WTC11 (cell line): ENCODE measurements at regions not wholly inside any gene's neighbourhood (a gene's known extent, or its start where the extent isn't known, plus 50 kb on each side); places are given as distances from the start of the nearest gene placed in this dataset.

Experiments
- ATF1 ChIP-seq: sonication (generic); formaldehyde crosslinking; IDR thresholded peaks from 2 replicates; pipeline ENCODE4 v1.8.1; 2023; ENCODE audit warnings: mild to moderate bottlenecking, moderate library complexity, missing genetic modification reagents
- CTCF ChIP-seq: fragments of 200-600 bp; IDR thresholded peaks from 2 replicates; pipeline ENCODE4 v1.8.0; 2022; ENCODE audit warnings: antibody characterized with exemption
- ETV6 ChIP-seq: sonication (generic); formaldehyde crosslinking; IDR thresholded peaks from 2 replicates; pipeline ENCODE4 v1.8.1; 2022; ENCODE audit warnings: mild to moderate bottlenecking, missing genetic modification reagents
- HMGXB4 ChIP-seq: sonication (generic); formaldehyde crosslinking; IDR thresholded peaks from 2 replicates; pipeline ENCODE4 v1.8.1; 2023; ENCODE audit warnings: mild to moderate bottlenecking, moderate library complexity, missing genetic modification reagents
- JUN ChIP-seq: sonication (generic); formaldehyde crosslinking; IDR thresholded peaks from 2 replicates; pipeline ENCODE4 v1.8.0; 2023; ENCODE audit warnings: mild to moderate bottlenecking, missing genetic modification reagents
- NFE2L1 ChIP-seq: sonication (generic); formaldehyde crosslinking; IDR thresholded peaks from 2 replicates; pipeline ENCODE4 v1.8.1; 2023; ENCODE audit warnings: missing genetic modification reagents
- NR2C2 ChIP-seq: sonication (generic); formaldehyde crosslinking; IDR thresholded peaks from 2 replicates; pipeline ENCODE4 v1.8.0; 2022; ENCODE audit warnings: mild to moderate bottlenecking, missing genetic modification reagents
- PREB ChIP-seq: sonication (generic); formaldehyde crosslinking; IDR thresholded peaks from 2 replicates; pipeline ENCODE4 v1.8.1; 2022; ENCODE audit warnings: mild to moderate bottlenecking, missing genetic modification reagents, moderate library complexity, borderline replicate concordance
- TEAD1 ChIP-seq: sonication (generic); formaldehyde crosslinking; IDR thresholded peaks from 2 replicates; pipeline ENCODE4 v1.8.0; 2022; ENCODE audit warnings: mild to moderate bottlenecking, missing genetic modification reagents
- ZNF263 ChIP-seq: sonication (generic); formaldehyde crosslinking; IDR thresholded peaks from 2 replicates; pipeline ENCODE4 v1.8.1; 2022; ENCODE audit warnings: low read depth, mild to moderate bottlenecking, moderate library complexity, missing genetic modification reagents
- TF ChIP-seq, protein P1 (sequence below): sonication (generic); formaldehyde crosslinking; IDR thresholded peaks from 2 replicates; pipeline ENCODE4 v1.8.1; 2022; ENCODE audit warnings: missing genetic modification reagents, borderline replicate concordance
- TF ChIP-seq, protein P2 (sequence below): sonication (generic); formaldehyde crosslinking; IDR thresholded peaks from 2 replicates; pipeline ENCODE4 v1.8.1; 2023; ENCODE audit warnings: mild to moderate bottlenecking, missing genetic modification reagents, moderate library complexity
- TF ChIP-seq, protein P3 (sequence below): sonication (generic); formaldehyde crosslinking; IDR thresholded peaks from 2 replicates; pipeline ENCODE4 v1.8.1; 2023; ENCODE audit warnings: mild to moderate bottlenecking, missing genetic modification reagents

DNA sequence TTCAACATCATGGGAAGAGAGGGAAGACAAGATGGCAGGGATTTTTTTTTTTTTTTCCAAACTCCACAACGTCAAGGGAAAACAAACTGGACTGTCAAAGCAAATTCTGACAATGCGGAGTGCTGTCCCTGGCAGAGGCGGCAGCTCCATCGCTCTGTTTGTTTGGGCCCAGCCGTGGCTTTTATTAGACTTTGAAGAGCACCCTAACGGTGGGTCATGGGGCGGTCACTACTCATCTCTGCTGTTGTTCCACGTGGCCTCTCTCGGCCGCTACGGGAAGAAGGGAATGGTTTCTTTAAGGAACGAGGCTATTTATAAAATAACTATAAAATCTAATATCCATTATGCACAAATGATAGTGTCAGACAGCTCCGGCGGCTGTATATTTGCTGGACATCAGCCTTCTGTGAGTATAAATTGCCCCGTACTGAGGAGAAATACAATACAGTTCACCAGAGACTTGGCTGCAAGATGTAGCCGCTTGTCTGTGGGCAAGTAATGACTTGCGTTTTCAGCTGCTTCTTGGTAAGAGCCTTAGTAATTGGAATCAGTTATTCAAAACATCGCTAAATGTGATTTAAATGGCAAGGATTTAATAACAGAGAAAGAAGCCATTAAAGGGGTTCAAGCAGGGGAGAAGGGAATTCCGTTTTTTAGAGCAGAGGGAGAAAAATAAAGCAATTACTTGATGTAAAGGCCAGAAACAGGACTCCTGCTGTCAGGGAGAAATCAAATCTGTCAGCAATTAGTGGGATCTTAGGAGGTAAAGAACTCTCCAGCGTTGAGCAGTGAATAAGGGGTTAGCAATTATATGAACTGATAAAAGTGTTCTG, 61.7 kb upstream of the RAB11FIP2 start:
- TF ChIP-seq JUN (CRISPR knock-in tag) (no peak), CTCF (no peak), ZNF263 (CRISPR knock-in tag) (no peak), NR2C2 (no peak), HMGXB4 (CRISPR knock-in tag) (no peak), PREB (CRISPR knock-in tag) (no peak), ATF1 (CRISPR knock-in tag) (no peak), ETV6 (CRISPR knock-in tag) (no peak), TEAD1 (CRISPR knock-in tag) (no peak), NFE2L1 (CRISPR knock-in tag) (no peak)
- TF ChIP-seq, protein P1, sequence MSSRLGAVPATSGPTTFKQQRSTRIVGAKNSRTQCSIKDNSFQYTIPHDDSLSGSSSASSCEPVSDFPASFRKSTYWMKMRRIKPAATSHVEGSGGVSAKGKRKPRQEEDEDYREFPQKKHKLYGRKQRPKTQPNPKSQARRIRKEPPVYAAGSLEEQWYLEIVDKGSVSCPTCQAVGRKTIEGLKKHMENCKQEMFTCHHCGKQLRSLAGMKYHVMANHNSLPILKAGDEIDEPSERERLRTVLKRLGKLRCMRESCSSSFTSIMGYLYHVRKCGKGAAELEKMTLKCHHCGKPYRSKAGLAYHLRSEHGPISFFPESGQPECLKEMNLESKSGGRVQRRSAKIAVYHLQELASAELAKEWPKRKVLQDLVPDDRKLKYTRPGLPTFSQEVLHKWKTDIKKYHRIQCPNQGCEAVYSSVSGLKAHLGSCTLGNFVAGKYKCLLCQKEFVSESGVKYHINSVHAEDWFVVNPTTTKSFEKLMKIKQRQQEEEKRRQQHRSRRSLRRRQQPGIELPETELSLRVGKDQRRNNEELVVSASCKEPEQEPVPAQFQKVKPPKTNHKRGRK (CRISPR knock-in tag), result no peak
- TF ChIP-seq, protein P2, sequence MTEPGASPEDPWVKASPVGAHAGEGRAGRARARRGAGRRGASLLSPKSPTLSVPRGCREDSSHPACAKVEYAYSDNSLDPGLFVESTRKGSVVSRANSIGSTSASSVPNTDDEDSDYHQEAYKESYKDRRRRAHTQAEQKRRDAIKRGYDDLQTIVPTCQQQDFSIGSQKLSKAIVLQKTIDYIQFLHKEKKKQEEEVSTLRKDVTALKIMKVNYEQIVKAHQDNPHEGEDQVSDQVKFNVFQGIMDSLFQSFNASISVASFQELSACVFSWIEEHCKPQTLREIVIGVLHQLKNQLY (CRISPR knock-in tag), result no peak
- TF ChIP-seq, protein P3, sequence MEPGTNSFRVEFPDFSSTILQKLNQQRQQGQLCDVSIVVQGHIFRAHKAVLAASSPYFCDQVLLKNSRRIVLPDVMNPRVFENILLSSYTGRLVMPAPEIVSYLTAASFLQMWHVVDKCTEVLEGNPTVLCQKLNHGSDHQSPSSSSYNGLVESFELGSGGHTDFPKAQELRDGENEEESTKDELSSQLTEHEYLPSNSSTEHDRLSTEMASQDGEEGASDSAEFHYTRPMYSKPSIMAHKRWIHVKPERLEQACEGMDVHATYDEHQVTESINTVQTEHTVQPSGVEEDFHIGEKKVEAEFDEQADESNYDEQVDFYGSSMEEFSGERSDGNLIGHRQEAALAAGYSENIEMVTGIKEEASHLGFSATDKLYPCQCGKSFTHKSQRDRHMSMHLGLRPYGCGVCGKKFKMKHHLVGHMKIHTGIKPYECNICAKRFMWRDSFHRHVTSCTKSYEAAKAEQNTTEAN (CRISPR knock-in tag), result no peak
